Stomach (tissue), 4 donors: ENCODE measurements at regions not wholly inside any gene's neighbourhood (a gene's known extent, or its start where the extent isn't known, plus 50 kb on each side); places are given as distances from the start of the nearest gene placed in this dataset.

Source experiments
- EP300 ChIP-seq: sonication (generic); formaldehyde crosslinking; IDR thresholded peaks from one replicate; pipeline ENCODE4 v1.6.1; 2017; ENCODE audit warnings: antibody characterized with exemption
- POLR2A ChIP-seq, 4 donors: fragments of 450-650 bp; IDR thresholded peaks; one replicate each; pipeline ENCODE4 v1.6.1; 2016; ENCODE audit warnings: antibody characterized with exemption in 4 of 4, control low read depth in 2 of 4, mild to moderate bottlenecking in 1 of 4, moderate library complexity in 1 of 4
- POLR2AphosphoS5 ChIP-seq, 3 donors: sonication (generic); formaldehyde crosslinking; IDR thresholded peaks; one replicate each; pipeline ENCODE4 v1.6.1; 2016; ENCODE audit warnings: antibody characterized with exemption in 3 of 3
- TF ChIP-seq, protein P1 (sequence below), 7 experiments: fragments of 450-650 bp in 4 of 7; fragments of 200-600 bp in 3 of 7; sonication (generic) in 3 of 7; IDR thresholded peaks; one replicate each; pipeline ENCODE4 v1.5.1; 2016 to 2019; ENCODE audit warnings: antibody characterized with exemption in 7 of 7, control low read depth in 2 of 7, mild to moderate bottlenecking in 1 of 7

DNA sequence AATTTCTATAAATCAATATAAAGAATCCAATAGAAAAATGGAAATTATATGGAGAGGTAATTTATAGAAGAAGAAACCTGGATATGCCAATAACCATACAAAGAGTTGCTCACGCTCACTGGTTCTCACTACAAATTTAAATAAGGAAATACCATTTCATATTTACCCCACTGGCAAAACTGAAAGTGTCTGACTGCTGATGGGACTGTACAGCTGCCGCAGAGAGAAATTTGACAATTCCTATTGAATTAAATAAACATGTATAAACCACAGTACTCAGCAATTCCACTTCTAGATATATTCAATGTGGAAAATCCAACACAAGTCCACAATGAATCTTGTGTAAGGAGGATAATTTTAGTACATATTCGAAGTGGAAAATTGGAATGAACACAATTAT, 830.4 kb upstream of the GRAMD2B start:
- TF ChIP-seq POLR2A (IDR thresholded peaks at IDR 0.05), result no peak
- TF ChIP-seq, protein P1, sequence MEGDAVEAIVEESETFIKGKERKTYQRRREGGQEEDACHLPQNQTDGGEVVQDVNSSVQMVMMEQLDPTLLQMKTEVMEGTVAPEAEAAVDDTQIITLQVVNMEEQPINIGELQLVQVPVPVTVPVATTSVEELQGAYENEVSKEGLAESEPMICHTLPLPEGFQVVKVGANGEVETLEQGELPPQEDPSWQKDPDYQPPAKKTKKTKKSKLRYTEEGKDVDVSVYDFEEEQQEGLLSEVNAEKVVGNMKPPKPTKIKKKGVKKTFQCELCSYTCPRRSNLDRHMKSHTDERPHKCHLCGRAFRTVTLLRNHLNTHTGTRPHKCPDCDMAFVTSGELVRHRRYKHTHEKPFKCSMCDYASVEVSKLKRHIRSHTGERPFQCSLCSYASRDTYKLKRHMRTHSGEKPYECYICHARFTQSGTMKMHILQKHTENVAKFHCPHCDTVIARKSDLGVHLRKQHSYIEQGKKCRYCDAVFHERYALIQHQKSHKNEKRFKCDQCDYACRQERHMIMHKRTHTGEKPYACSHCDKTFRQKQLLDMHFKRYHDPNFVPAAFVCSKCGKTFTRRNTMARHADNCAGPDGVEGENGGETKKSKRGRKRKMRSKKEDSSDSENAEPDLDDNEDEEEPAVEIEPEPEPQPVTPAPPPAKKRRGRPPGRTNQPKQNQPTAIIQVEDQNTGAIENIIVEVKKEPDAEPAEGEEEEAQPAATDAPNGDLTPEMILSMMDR (IDR thresholded peaks at IDR 0.05), result no peak
- TF ChIP-seq EP300, result no peak
- no peak for TF ChIP-seq POLR2AphosphoS5 (IDR thresholded peaks at IDR 0.05)
